Activated CD8-positive, alpha-beta memory T cell treated with anti-CD3 and anti-CD28 coated beads for 4 hours (primary cell): ENCODE measurements at regions not wholly inside any gene's neighbourhood (a gene's known extent, or its start where the extent isn't known, plus 50 kb on each side); places are given as distances from the start of the nearest gene placed in this dataset.
"Not testable (repeated sequence)": the region's sequence is repeated elsewhere in the genome, so short reads cannot be mapped to it uniquely, and the experiment has no call there.

Experiments
- DNase-seq, 2 donors: peaks; one replicate each; pipeline ENCODE4 v3.0.0-alpha.2; 2020; ENCODE audit warnings: low read depth in 2 of 2

- DNase-seq = no peak
Measured at GRCh38 chr2:83874712-83875430, 584.2 kb downstream of the SUCLG1 start.

GRCh38 chr2:83874066-83874465 is 585.0 kb downstream of the SUCLG1 start:
- DNase-seq = no peak

GRCh38 chr2:83873110-83873509 is 586.0 kb downstream of the SUCLG1 start:
- DNase-seq = no peak

GRCh38 chr2:83866211-83866610 is 592.9 kb downstream of the SUCLG1 start:
- no peak for DNase-seq

GRCh38 chr2:83862600-83862999 is 596.5 kb downstream of the SUCLG1 start:
- no peak for DNase-seq

GRCh38 chr2:83860320-83860719 is 598.8 kb downstream of the SUCLG1 start:
- no peak for DNase-seq

- no peak for DNase-seq
Measured at GRCh38 chr2:83859553-83859952, 599.5 kb downstream of the SUCLG1 start.

GRCh38 chr2:83851066-83851465 is 608.0 kb downstream of the SUCLG1 start:
- no peak for DNase-seq

GRCh38 chr2:83850071-83850725 is 608.9 kb downstream of the SUCLG1 start:
- DNase-seq = no peak

GRCh38 chr2:83844490-83844889 is 614.6 kb downstream of the SUCLG1 start:
- DNase-seq = no peak

- DNase-seq = no peak
Measured at GRCh38 chr2:83842421-83842820, 616.7 kb downstream of the SUCLG1 start.

- DNase-seq = no peak
Measured at GRCh38 chr2:83837823-83838222, 621.3 kb downstream of the SUCLG1 start.

- no peak for DNase-seq
Measured at GRCh38 chr2:83827618-83828017, 631.5 kb downstream of the SUCLG1 start.

GRCh38 chr2:83826577-83826976 is 632.5 kb downstream of the SUCLG1 start:
- no peak for DNase-seq

GRCh38 chr2:83823229-83823628 is 635.9 kb downstream of the SUCLG1 start:
- no peak for DNase-seq

GRCh38 chr2:83817511-83817910 is 641.6 kb downstream of the SUCLG1 start:
- no peak for DNase-seq

GRCh38 chr2:83808878-83809277 is 650.2 kb downstream of the SUCLG1 start:
- no peak for DNase-seq

GRCh38 chr2:83802604-83803003 is 656.5 kb downstream of the SUCLG1 start:
- no peak for DNase-seq

- no peak for DNase-seq
Measured at GRCh38 chr2:83795777-83796176, 663.3 kb downstream of the SUCLG1 start.

GRCh38 chr2:83790467-83790866 is 668.6 kb downstream of the SUCLG1 start:
- DNase-seq = not testable (repeated sequence)

- DNase-seq = not testable (repeated sequence)
Measured at GRCh38 chr2:83789674-83790073, 669.4 kb downstream of the SUCLG1 start.

GRCh38 chr2:83788938-83789566 is 670.0 kb downstream of the SUCLG1 start:
- not testable (repeated sequence) for DNase-seq

- no peak for DNase-seq
Measured at GRCh38 chr2:83787189-83787588, 671.9 kb downstream of the SUCLG1 start.
